NCI-H345 treated with DMSO at 0.1 percent for 48 hours (cell line): ENCODE measurements at regions not wholly inside any gene's neighbourhood (a gene's known extent, or its start where the extent isn't known, plus 50 kb on each side); places are given as distances from the start of the nearest gene placed in this dataset.
"Not testable (repeated sequence)": the region's sequence is repeated elsewhere in the genome, so short reads cannot be mapped to it uniquely, and the experiment has no call there.

Experiments used
- DNase-seq: peaks from one replicate; lab custom pipeline; 2025; ENCODE audit not compliant: unreplicated experiment; lab: John Stamatoyannopoulos, UW

GRCh38 chr6:19569563-19569962 lies 267.6 kb upstream of the ID4 start:
- DNase-seq = no peak

- no peak for DNase-seq
These were observed 266.0 kb upstream of the ID4 start for GRCh38 chr6:19571176-19571575.

GRCh38 chr6:19578481-19578880 lies 258.7 kb upstream of the ID4 start:
- DNase-seq = no peak

GRCh38 chr6:19584207-19584606 lies 253.0 kb upstream of the ID4 start:
- not testable (repeated sequence) for DNase-seq

- DNase-seq = no peak
These were observed 249.8 kb upstream of the ID4 start for GRCh38 chr6:19587238-19587942.

- no peak for DNase-seq
These were observed 246.6 kb upstream of the ID4 start for GRCh38 chr6:19590501-19591131.

GRCh38 chr6:19597809-19598320 lies 239.3 kb upstream of the ID4 start:
- no peak for DNase-seq

GRCh38 chr6:19599796-19600464 lies 237.2 kb upstream of the ID4 start:
- DNase-seq = no peak

GRCh38 chr6:19602434-19603013 lies 234.6 kb upstream of the ID4 start:
- DNase-seq = peak; percentile 10

GRCh38 chr6:19603721-19604120 lies 233.4 kb upstream of the ID4 start:
- no peak for DNase-seq

GRCh38 chr6:19605624-19606023 lies 231.5 kb upstream of the ID4 start:
- DNase-seq = peak; percentile 31

- DNase-seq = no peak
These were observed 228.6 kb upstream of the ID4 start for GRCh38 chr6:19608546-19608945.

GRCh38 chr6:19609972-19610641 lies 227.1 kb upstream of the ID4 start:
- DNase-seq = no peak

GRCh38 chr6:19612672-19613466 lies 224.3 kb upstream of the ID4 start:
- DNase-seq = not testable (repeated sequence)

GRCh38 chr6:19613678-19614077 lies 223.5 kb upstream of the ID4 start:
- DNase-seq = no peak

GRCh38 chr6:19616022-19616421 lies 221.1 kb upstream of the ID4 start:
- no peak for DNase-seq

- DNase-seq = no peak
These were observed 204.9 kb upstream of the ID4 start for GRCh38 chr6:19632230-19632629.

- no peak for DNase-seq
These were observed 204.4 kb upstream of the ID4 start for GRCh38 chr6:19632786-19633185.

GRCh38 chr6:19635728-19636127 lies 201.4 kb upstream of the ID4 start:
- DNase-seq = no peak

GRCh38 chr6:19637010-19637409 lies 200.2 kb upstream of the ID4 start:
- no peak for DNase-seq
